ENCODE measurements at regions not wholly inside any gene's neighbourhood (a gene's known extent, or its start where the extent isn't known, plus 50 kb on each side); places are given as distances from the start of the nearest gene placed in this dataset.

- TF ChIP-seq CTCF (IDR thresholded peaks at IDR 0.05; ENCODE audit: insufficient read depth, low read length) (no peak), REST (IDR thresholded peaks at IDR 0.05; ENCODE audit: insufficient replicate concordance, low read depth) (no peak), POLR2AphosphoS5 (IDR thresholded peaks at IDR 0.05; ENCODE audit: low read depth) (no peak), GABPA (IDR thresholded peaks at IDR 0.05; ENCODE audit: low read depth) (no peak)
Measured at GRCh38 chr12:107465625-107466024, 220.0 kb upstream of the PWP1 start.

Data from HL-60 (cell line).